GM08714 (cell line): ENCODE measurements at regions not wholly inside any gene's neighbourhood (a gene's known extent, or its start where the extent isn't known, plus 50 kb on each side); places are given as distances from the start of the nearest gene placed in this dataset.

ENCODE experiments used
- H3K4me3 ChIP-seq: fragments of 200-500 bp; sonication (Bioruptor generic); 2 replicates; pipeline ENCODE4 v1.5.1; 2014; ENCODE audit warnings: mild to moderate bottlenecking, low read length, inconsistent platforms
- ZNF274 ChIP-seq: IDR thresholded peaks from 2 replicates; pipeline ENCODE4 v1.6.1; 2012; ENCODE audit warnings: mild to moderate bottlenecking, low read depth, low read length

GRCh38 chr3:43884581-43884980, 193.8 kb downstream of the ABHD5 start:
- H3K4me3 ChIP-seq: no peak overlapping the region
- no peak for TF ChIP-seq ZNF274

DNA sequence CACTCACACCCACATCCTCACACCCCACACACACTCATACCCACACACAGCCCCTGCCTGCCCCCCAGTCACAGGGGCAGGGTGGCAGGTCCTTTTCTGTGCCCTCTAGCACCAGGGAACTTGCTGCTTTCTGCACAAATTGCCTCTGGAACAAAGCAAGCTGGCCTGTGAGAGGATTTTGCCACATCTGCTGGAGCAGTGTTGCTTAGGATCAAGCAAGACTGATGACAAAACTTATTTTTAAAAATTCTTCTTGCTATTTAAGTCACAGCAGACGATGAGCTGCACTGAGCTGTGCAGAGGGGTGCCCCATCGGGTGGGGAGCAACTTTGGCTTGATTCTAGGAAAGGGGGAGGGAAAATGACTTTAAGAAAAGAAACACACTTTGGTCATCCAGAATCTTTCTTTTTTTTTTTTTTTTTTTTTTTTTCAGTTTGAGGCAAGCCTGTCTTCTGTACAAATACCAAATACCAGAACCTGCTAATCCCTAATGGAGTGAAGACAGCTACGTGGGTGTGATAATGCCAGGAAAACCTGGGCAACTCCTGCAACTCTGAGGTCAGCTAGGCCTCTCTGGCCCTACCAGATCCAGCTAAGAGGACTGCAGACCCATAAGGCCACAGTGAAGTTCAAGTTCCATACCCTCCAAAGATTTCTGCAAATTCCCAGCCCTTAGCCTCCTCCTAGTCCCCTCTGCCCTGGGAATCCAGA, 195.3 kb downstream of the ABHD5 start:
- no peak for TF ChIP-seq ZNF274
- H3K4me3 ChIP-seq: no peak overlapping the region

- peak overlapping the region; percentile 47; the same call in 1 of the 2 replicates for H3K4me3 ChIP-seq
- no peak for TF ChIP-seq ZNF274
Measured at GRCh38 chr3:43892061-43892460, 201.3 kb downstream of the ABHD5 start.

GRCh38 chr3:43892526-43892925, 201.8 kb downstream of the ABHD5 start:
- no peak for TF ChIP-seq ZNF274
- H3K4me3 ChIP-seq: peak overlapping the region; percentile 47; the same call in 1 of the 2 replicates

DNA sequence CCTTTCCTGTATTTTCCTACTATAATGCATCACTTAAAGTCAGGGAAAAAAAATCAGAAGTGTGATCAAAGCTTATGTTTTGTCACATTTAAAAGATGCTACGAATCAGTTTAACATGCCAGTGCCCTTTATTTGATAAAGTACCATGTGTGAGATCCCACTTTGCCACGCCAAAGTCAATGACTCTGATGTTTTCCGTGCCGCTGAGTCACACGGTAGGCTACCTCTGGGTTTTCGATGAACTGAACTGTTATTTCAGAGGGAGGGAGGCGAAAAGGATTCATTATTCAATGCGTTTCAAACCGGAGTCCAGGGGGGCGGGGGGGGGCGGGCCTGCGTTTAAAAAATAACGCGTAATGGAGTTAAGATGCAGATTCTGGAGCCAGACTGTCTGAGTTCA, 203.0 kb downstream of the ABHD5 start:
- no peak overlapping the region; the same call in 1 of the 2 replicates for H3K4me3 ChIP-seq
- no peak for TF ChIP-seq ZNF274

GRCh38 chr3:43894176-43895049, 203.7 kb downstream of the ABHD5 start:
- H3K4me3 ChIP-seq: peak overlapping the region; percentile 35; the same call in 1 of the 2 replicates
- no peak for TF ChIP-seq ZNF274

DNA sequence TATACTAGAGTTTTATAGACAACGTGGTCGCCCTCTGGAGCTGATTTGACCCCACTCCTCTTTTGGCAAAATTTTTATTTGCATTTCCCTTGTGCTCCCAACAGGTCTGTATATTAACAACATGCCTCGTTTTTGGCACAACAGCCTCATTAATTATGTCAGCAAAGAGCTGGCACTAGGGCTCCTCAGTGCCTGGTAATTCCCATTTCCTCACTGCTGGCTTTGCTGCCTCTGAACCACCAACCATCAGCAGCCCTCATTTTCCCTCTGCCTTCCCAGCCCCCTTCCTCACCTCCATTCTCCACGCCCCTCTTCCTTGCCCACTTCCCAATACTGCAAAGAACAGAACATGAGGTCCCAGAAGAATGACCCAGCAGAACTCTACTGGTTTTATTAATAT, 204.8 kb downstream of the ABHD5 start:
- no peak overlapping the region for H3K4me3 ChIP-seq
- no peak for TF ChIP-seq ZNF274

GRCh38 chr3:43902415-43902814, 211.7 kb downstream of the ABHD5 start:
- no peak for TF ChIP-seq ZNF274
- H3K4me3 ChIP-seq: no peak overlapping the region

DNA sequence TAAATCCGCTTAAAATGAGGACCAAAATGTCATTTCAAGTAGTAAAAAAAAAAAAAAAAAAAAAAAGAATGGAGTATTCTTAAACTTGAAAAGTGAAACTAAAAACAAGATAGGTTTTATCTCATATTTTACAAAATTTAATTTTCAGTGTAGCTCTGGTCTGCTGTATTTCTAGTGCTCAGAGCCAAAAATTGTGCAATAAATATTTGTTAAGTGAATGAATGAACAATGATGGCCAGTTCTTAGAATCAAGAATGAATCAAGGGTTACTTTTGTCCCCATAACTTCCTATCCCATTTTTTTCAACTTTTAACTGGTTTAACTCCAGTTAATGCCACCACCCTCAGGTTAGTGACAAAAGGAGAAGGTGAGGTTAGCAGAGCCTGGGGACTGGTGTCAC, 214.4 kb downstream of the ABHD5 start:
- H3K4me3 ChIP-seq: no peak overlapping the region
- TF ChIP-seq ZNF274: no peak

- TF ChIP-seq ZNF274: no peak
- no peak overlapping the region; the same call in 1 of the 2 replicates for H3K4me3 ChIP-seq
Measured at GRCh38 chr3:43906849-43907507, 216.2 kb downstream of the ABHD5 start.

- no peak for TF ChIP-seq ZNF274
- no peak overlapping the region for H3K4me3 ChIP-seq
Measured at GRCh38 chr3:43907508-43907858, 216.7 kb downstream of the ABHD5 start.

- no peak overlapping the region for H3K4me3 ChIP-seq
- TF ChIP-seq ZNF274: no peak
Measured at GRCh38 chr3:43908456-43908855, 217.7 kb downstream of the ABHD5 start.

DNA sequence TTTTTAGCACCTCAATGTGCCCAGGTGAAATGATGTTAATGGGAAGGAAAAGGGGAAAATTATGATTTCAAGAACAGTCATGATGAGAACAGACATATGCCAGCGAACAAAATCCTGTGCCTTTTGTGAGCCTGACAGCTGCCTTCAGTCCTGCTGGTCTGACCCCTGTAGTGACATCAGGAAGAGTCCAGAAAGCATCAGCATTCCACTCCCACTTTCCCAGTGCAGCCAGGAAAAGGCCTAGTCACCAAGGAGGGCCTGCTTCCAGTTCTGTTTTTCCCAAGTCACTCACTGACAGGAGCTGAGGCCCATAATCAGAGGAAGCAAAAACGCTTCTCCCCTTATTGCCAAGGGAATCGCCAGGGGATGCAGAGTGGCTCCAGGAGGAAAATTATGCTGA, 218.4 kb downstream of the ABHD5 start:
- H3K4me3 ChIP-seq: no peak overlapping the region
- TF ChIP-seq ZNF274: no peak

- TF ChIP-seq ZNF274: no peak
- H3K4me3 ChIP-seq: no peak overlapping the region
Measured at GRCh38 chr3:43910750-43911149, 220.0 kb downstream of the ABHD5 start.
